CD1c-positive myeloid dendritic cell (primary cell): ENCODE measurements at regions not wholly inside any gene's neighbourhood (a gene's known extent, or its start where the extent isn't known, plus 50 kb on each side); places are given as distances from the start of the nearest gene placed in this dataset.

Experiments
- DNase-seq: peaks from one replicate; pipeline ENCODE4 v3.0.0-alpha.2; 2016; ENCODE audit errors: extremely low spot score

- no peak for DNase-seq
These were observed 426.3 kb upstream of the ST6GAL2 start for GRCh38 chr2:107312240-107312639.

GRCh38 chr2:107313316-107313715 lies 427.3 kb upstream of the ST6GAL2 start:
- no peak for DNase-seq

DNA sequence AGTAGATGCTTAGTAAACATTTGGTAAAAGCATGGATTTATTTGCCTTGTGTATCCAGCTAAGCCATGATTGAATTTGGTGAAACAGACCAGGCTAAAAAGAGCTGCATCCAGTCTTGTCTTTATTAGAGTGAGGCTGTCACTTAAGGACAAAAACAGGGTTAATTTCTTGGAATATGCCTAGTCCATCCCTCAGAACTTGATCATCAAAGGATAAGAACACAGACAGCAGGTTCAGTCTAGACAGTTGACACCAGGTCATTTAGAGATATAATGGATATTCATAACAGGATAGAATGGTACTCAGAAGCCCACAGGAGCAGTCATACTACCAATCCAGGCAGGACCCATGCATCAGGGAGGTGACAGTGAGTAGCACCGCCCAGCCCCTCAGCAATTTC lies 434.9 kb upstream of the ST6GAL2 start:
- no peak for DNase-seq

DNA sequence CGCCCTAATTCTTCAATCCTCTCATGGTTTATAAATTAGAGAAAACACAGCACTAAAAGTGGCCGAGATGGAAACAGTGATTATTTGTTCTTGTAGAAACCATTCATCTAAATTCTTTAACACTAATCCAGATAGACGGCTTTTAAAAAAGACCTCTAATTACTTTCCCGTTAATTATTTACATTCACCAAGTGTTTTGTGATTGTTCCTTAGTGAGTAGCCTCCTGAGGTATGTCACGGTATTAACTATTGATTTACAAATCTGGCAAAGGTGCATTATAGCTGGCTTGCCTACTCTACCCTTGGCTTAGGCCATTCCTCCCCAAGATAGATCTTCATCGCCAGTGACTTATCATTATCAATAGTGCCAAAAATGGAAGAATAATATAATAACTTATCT lies 436.4 kb upstream of the ST6GAL2 start:
- DNase-seq, result no peak

GRCh38 chr2:107323946-107324565 lies 438.1 kb upstream of the ST6GAL2 start:
- no peak for DNase-seq

DNA sequence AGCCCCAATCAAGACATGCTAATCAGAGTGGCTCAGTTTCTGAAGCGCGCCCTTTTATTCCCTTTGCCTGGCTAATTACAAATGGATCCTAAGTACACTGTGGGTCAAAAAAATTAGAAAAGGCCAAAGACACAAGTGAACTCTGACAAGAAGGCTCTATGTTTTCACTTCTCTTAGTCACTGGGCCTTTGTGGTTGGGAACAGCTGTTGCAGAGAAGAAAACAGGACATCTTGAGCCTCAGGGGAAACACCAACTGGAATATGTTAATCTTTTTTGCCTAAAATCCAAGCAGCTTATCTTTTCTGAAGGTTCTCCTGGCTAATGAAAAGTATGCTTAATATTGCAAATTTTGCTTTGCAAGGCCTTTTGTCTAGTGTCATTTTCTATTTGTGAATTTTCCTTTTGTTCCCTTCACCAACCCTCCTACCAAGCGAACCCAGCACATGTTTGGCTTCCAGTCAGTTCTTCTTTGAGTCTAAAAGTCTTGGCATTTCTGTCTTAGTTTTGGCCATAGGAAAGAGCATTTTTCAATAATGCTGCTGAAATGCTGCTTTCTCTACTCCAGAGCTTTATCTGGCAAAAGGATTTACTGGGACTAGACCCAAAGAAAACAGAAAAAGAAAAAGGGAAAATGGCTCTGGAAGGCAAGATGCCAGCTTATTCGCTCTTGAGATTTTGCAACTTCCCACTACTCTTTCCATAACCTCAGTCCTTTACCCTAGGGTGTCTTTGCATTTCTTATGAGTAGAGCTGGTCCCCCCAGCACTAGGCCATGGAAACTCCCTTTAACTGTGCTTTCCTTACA lies 440.2 kb upstream of the ST6GAL2 start:
- DNase-seq, result no peak

- DNase-seq, result no peak
These were observed 448.3 kb upstream of the ST6GAL2 start for GRCh38 chr2:107334306-107334705.

- no peak for DNase-seq
These were observed 450.6 kb upstream of the ST6GAL2 start for GRCh38 chr2:107336526-107336925.

DNA sequence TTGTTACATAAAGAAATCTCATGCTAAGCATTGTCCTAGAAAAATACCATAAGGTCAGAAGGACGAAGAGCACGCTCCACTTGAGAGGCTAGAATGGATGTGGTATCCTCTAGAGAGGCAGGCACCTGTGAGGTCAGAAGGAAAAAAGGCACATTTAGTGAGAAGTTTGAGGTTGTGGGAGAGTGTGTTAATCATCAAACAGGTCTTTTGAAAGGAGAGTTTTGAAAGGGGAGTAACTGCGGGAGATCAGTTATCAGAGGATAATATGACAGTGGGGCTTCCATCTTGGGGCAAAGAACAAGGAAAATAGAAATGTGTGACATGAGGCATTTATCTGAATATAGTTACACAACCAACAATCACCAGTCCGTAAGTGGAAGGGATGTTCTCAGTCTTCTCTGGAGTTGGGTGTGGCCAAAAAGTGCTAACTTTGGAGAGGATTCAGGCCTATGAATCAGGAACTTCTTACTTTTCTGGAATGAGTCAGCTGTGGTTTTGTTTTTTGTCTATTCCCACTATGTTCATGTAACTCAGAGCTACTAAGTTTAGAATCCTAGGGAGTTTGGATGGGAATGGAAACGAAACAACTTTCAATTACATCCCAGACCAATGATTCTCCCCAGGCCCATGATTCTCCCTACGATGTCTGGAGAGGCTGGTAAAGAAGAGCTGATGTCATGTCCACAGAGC lies 451.4 kb upstream of the ST6GAL2 start:
- no peak for DNase-seq

- DNase-seq, result no peak
These were observed 452.1 kb upstream of the ST6GAL2 start for GRCh38 chr2:107338059-107338458.

GRCh38 chr2:107338571-107338970 lies 452.6 kb upstream of the ST6GAL2 start:
- DNase-seq, result no peak

GRCh38 chr2:107340955-107341354 lies 455.0 kb upstream of the ST6GAL2 start:
- DNase-seq, result no peak

DNA sequence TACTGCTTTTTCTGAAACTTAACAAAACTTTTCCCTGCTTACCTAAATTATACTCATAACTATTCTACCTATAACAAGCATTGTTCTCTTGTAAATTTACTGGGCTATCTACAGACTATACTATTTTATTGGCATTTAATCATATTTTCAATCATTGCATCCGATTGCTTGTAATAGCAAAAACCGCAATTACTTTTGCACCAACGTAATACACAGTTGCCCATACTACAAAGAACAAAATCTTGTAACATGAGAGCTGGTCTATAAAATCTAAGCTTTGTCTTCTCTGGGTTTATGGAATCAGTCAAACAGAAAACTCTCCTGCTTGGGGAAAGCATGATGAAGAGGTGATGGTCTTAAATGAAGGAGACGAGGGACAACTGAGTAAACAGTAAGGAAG lies 463.4 kb upstream of the ST6GAL2 start:
- DNase-seq, result no peak

- no peak for DNase-seq
These were observed 468.2 kb upstream of the ST6GAL2 start for GRCh38 chr2:107354175-107354574.

DNA sequence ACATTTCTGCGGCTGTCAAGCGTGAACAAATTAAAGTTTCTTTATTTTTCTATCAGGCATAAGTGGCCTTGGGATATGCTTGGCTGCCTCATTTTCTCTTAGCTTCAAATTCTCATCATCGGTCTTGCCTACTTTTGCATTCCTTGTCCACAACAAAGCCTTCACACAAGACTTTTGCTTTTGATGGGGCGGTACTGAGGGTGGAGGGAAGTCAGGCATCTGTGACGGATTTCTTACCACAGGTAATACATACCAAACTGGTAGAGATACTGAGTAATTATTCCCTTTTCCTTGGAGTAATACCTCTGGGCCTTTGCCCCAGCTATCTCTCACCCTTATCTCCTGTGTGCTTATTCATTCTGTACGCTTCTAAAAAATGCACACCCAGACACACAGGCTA lies 468.3 kb upstream of the RGPD4 start:
- DNase-seq, result no peak

DNA sequence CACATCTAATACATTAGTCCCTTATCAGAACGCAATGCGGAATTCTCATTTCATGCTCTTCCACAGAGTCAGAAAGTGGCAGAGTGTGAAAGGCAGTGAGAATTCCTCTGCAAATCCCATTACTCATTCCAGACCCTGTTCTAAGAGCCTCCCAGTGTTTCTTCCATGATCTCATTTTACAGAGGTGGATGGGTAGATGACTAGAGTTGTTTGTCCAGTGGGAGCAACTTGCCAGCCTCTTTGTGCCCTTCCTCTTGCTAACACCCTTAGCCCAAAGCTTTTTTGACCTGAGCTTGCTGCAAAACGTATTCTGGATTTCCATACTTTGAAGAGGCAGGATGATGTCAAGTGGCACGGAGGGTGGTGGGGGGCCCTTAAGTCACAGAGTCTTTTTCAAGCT lies 467.7 kb upstream of the RGPD4 start:
- DNase-seq, result no peak

- no peak for DNase-seq
These were observed 464.8 kb upstream of the RGPD4 start for GRCh38 chr2:107361751-107362381.

- no peak for DNase-seq
These were observed 463.7 kb upstream of the RGPD4 start for GRCh38 chr2:107362993-107363392.

DNA sequence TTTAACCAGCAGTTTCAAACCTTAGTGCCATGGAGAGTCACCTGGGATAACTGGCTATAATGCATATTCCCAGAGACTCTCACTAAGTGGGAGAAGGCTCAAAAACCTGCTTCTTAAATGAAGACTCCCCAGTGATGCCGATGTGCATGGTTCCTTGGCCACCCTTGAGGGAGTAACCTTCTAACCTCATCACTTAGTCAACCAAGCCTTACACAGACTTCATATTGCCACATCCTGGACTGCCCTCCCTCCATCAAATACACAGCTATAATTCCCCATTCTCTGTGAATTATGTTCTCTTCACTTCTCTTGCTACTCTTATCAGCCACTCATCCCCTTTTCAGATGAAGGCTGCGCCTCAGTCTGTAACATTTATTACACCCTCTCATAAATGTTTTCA lies 462.9 kb upstream of the RGPD4 start:
- no peak for DNase-seq

- DNase-seq, result no peak
These were observed 462.2 kb upstream of the RGPD4 start for GRCh38 chr2:107364361-107364950.

- DNase-seq, result no peak
These were observed 452.4 kb upstream of the RGPD4 start for GRCh38 chr2:107374249-107374648.

DNA sequence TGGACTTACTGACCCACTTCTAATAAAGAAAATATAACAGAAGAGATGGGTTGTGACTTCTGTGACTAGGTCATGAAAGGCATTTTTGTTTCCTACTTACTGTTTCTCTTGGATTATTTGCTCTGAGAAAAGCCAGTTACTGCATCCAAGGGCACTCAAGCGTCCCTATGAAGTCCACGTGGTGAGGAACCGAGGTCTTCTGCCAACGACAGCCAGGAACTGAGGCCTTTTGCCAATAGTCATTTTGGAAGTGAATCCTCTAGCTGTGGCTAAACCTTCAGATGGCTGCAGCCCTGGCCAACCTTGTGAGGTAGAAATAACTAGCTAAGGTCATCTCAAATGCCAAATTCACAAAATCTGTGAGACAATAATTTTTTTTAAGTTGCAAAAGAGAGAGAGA lies 449.8 kb upstream of the RGPD4 start:
- DNase-seq, result no peak
